Activated effector memory CD4-positive, alpha-beta T cell treated with anti-CD3 and anti-CD28 coated beads, Interleukin-2, amount 50 U/mL, for 16 hours (primary cell): ENCODE measurements at regions not wholly inside any gene's neighbourhood (a gene's known extent, or its start where the extent isn't known, plus 50 kb on each side); places are given as distances from the start of the nearest gene placed in this dataset.

Source experiments
- DNase-seq: peaks from one replicate; pipeline ENCODE4 v3.0.0-alpha.2; 2020

DNA sequence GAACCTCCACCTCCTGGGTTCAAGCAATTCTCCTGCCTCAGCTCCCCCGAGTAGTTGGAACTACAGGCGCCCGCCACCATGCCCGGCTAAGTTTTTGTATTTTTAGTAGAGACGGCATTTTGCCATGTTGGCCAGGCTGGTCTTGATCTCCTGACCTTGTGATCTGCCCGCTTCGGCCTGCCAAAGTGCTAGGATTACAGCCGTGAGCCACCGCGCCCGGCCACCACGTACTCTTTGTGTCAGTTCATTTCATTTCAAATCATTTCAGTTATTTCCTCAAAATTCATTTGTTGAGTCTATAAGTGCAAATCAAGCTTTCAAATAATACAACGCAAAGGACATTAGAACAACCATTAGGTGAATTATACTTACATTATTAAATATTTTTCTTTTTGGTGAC, 943.8 kb downstream of the TYW1 start:
- no peak for DNase-seq

DNA sequence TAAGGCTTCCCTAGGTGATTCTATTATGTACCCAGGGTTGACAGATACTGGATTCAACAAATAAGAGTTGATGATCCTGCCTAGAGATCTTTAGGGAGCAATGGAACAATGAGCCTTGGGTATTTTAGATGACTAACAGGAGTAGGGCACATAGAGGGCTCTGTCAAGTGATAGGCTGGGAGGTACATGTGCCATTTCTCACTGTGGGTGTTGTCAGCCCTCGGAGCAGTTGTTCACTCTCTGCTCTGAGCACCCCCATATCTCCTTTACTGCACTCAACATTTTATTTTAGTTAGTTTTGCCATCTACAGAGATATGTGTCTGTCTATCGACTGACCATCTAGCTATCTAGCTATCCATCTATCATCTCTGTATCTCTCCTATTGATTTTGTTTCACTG, 950.6 kb downstream of the TYW1 start:
- DNase-seq: no peak

DNA sequence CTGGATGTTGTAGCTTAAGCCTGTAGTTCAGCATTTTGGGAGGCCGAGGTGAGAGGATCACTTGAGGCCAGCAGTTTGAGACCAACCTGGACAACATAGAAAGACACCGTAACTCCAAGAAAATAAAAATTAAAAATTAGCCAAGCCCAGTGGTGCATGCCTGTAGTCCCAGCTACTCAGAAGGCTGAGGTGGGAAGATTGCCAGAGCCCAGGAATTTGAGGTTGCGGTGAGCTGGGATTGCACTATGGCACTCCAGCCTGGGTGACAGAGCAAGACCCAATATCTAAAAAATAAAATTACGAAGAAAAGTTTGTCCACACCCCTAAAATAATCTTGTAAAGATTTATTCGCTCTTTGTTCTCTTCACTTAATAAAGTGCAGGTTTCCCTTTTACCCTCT, 951.0 kb downstream of the TYW1 start:
- no peak for DNase-seq

DNA sequence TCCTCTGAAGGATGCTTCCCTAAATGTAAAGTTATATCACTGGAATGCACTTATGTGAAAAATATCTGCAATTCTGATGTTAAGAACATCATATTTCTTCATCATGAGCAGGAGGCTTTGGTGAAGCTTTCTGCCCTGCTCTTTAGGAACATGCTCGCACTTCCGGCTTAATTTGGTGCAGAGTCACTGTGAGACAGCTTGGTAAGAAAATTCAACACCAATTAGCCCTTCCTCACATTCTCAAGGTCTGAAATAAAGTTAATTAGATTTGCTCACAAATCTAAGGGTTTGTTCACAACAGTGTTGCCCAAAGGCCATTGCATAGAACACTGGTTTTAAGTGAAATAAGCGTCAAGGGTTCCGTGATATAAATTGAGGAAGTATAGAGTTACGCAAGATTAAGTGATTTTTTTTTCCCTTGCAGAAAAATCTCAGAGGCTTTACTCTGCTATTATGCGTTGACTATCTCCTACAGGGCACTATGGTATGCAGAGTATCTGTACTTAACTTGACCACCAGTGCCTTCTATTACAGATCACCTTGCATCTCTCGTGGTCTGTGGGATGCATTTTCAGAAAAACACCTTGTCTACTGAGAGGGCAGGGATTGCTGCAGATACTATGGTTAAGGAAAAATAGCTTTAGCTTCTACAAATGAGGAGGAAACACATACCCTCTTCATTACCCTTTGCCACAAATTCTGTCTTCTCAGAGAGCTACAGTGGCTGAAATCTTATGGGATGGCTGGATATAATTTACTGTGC, 953.9 kb downstream of the TYW1 start:
- no peak for DNase-seq

DNA sequence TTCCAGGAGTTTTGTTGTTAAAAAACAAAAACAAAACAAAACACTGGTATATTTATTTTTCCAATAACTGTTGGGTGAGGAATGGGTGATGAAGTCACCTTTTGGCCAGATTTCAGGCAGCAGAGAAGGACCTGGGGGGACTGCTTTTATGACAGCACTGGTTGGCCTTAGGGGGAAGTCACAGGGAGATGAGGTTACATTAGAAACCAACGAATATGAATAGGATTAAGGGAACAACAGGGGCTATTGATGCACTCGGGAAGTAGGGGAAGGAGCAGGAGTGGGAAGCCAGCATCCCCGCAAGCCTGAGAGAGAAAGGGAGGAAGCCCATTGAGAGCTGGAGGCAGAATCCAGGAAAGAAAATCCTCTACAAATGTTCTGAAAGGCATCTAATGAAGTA, 958.4 kb downstream of the TYW1 start:
- DNase-seq: no peak

DNA sequence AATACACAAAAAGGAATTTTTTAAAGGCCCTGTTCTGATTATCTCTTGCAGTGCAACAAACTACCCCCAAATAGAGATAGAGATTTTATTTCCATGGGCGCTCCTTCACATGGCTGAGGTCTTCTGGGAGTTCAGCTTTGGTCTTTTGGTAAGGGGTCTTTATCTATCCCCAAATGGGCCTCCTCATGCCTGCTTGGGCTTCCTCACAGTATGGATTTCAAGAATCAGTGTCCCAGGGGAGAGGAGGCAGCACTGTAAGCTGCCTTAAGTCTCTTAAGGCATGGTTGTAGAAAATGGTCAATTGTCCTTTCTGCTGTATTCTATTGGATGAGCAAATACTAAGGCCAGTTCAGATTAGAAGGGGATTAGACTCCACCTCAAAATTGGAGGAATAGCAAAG, 966.2 kb downstream of the TYW1 start:
- no peak for DNase-seq

DNA sequence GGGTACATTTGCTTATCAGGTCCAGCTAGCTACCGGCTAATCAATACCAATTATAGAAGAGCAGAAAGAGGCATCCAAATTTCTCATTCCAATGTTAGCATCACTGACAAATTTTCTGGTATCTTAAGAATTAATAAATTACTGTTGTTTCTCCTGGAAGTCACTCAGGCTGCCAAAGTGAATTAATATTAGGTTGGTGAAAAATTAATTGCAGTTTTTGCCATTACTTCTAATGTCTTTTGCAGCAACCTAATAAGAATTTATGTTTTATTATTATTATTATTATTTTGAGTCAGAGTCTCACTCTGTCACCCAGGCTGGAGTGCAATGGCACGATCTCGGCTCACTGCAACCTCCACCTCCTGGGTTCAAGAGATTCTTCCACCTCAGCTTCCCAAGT, 979.9 kb downstream of the TYW1 start:
- DNase-seq: no peak

DNA sequence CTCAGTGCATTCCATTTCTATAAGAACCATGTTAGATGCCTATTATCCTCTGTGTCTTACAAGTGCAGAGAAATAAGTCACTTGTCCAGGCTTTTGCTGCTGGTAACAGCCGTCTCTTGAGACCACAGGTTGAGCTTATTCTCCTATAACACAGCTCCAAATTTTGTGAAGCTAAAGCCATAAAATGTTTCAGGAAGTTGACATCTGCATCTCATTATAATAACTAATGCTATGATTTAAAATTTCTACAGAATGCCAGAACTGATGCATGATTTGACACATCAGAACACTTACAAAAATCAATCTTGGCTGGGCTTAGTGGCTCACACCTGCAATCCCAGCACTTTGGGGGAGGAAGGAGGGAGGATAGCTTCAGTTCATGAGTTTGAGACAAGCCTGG, 986.9 kb downstream of the TYW1 start:
- no peak for DNase-seq

DNA sequence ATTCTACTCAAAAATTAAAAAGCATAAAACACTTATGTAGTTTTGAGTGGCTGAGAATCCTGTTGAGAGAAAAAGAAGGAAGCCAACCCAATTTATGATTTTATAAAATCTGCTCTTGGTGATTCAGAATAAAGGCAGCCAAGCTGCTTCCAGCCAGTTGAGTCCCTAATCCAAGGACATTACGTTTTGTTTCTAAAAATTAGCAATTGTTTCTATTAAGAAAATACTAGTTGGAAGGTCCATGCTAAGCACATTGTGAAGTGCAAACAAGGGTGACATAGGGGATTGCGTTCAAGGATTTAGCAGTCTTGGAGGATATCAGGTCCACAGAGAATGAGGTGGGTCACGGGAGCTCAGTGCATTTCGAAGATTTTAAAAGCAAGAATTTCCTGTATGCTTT, 987.7 kb downstream of the TYW1 start:
- DNase-seq: no peak

DNA sequence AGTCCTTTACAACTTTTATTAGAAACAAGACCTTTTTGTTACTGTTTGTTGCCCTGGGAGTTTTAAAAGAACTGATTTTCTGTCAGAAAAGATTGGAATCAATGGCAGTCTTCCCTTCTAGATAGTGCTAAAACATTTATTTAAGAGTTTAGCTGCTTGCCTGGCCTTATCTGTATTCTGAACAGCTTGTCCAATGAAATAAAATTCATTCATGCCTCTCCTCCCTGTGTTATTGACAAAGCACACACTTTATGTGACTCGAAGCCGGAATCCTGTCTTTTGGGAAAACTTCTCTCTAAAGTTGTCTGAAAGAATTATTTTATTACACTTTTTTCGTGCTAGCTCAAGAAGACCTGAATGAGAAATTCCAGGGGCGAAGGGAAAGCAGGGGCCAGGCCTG, 992.5 kb downstream of the TYW1 start:
- no peak for DNase-seq

DNA sequence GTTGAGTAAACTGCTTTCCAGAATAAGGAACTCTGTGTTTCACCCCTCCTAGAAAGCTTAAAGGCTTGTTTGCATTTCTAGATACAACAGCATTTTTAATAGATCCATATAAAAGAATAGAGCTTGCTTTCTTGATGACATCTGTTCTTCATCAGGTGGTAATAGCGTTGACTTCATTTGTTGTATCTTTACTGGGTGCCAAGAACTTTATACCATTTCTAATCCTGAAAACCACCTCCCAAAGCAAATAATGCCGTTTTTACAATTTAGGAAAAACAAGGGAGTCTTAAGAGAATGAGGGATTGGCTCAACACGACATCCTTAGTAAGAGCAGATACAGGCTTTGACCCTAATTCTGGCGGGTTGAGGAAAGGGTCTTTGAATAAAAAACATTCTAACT, 993.4 kb downstream of the TYW1 start:
- DNase-seq: no peak

DNA sequence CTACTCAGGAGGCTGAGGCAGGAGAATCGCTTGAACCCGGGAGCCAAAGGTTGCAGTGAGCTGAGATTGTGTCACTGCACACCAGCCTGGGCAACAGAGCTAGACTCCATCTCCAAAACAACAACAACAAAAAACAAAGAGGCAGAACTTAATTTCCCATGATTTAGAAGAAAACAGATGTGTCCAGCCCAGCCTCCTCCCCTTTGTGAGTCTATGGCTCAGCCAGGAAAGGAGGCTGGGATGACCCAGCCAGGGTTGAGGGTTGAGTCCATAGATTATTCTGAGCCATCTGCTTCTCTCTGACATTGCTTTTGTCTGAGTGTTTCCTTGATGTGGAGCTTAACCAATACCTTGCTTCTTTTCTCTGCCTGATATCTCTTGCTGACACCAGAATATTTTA, 994.1 kb downstream of the TYW1 start:
- no peak for DNase-seq

DNA sequence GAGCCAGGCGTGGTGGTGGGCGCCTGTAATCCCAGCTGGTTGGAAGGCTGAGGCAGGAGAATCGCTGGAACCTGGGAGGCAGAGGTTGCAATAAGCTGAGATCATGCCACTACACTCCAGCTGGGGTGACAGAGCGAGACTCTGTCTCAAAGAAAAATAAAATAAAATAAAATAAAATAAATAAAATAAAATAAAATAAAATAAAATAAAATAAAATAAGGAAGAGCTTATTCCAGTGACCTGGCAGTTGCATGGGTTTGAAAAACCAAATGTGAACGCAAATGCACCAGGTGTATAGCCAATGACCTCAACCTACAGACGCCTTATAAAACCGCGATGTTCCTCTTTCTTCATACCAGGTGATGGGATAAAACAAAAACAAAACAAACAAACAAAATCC, 995.7 kb downstream of the TYW1 start:
- no peak for DNase-seq

DNA sequence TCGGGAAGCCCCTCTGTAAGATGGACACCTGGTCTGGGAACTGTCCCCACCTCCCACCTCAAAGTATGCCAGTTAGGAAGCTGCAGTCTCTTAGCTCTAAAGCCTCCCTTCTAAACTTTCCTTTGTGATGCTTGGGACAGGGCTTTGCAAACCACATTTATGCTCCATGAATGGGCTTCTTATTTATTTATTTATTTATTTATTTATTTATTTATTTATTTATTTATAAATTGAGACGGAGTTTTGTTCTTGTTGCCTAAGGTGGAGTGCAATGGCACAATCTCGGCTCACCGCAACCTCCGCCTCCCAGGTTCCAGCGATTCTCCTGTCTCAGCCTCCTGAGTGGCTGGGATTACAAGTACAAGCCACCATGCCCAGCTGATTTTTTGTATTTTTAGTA, 1009.4 kb downstream of the TYW1 start:
- DNase-seq: no peak

DNA sequence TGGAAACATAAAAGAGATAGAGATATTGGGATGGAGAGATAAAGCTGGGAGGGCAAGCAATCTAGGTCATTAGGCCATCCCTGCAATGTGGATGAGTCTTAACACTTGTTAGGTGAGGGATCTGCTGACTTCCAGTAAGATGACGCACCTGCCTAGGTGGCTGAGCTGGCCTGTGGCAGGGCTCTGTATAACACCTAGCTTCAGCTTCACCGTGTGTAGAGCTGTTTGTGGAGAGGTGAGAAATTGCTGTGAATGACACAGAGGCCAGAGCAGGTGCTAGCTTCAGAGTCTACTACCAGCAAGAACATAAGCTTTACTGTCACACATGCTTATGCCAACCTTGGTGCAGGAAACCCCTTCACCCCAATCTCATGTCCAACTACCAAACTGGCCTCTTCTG, 1010.0 kb downstream of the TYW1 start:
- DNase-seq: no peak

DNA sequence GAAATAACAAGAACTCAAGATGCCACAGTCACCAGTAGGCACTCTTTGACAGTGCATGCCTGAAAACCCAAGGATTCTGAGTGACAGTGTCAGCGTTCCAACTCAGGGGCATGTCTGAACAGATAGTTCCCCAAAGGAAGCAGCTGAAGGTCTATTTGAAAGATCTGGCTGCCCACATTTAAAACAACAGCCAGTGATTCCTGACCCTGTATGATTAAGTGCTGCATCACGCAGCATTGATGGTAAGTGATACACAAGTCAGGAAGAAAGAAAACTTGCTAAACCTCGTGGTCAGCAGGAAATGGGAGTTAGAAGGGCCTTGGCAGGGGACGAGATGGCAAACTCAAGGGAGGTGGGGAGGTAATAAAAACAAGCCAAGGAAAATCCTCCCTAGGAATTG, 1013.1 kb downstream of the TYW1 start:
- no peak for DNase-seq

DNA sequence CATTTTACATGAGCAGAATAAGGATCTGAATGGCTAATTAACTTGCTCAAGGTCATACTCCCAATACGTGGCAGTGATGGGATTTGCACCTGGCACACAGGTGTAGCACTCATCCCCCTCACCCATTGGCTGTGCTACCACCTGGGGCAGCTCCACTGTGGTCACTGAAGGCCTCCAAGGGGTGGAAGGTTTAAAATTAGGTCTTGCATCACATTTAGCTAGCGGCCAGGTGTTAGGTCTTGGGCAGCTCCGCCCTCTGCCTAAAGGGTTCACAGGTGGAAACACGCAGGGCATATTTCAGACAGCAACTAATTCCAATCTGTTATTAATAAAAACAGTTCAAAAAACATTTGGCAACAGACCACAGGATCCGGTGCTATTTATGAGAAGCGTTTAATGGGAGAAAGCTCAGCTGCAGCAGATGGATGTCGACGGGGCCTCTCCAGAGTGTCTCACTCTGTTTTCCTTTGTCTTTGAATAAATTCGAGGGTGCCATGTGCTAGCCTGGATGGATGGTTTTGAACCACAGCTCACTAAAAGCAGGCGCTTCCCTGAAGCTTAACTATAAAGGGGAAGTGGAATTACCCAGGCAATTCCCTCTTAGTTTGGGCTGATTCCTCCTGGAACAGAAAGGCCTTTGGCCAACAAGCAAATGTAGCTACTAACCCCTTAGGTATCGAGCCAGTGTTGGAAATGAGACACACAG, 1017.6 kb downstream of the TYW1 start:
- no peak for DNase-seq

DNA sequence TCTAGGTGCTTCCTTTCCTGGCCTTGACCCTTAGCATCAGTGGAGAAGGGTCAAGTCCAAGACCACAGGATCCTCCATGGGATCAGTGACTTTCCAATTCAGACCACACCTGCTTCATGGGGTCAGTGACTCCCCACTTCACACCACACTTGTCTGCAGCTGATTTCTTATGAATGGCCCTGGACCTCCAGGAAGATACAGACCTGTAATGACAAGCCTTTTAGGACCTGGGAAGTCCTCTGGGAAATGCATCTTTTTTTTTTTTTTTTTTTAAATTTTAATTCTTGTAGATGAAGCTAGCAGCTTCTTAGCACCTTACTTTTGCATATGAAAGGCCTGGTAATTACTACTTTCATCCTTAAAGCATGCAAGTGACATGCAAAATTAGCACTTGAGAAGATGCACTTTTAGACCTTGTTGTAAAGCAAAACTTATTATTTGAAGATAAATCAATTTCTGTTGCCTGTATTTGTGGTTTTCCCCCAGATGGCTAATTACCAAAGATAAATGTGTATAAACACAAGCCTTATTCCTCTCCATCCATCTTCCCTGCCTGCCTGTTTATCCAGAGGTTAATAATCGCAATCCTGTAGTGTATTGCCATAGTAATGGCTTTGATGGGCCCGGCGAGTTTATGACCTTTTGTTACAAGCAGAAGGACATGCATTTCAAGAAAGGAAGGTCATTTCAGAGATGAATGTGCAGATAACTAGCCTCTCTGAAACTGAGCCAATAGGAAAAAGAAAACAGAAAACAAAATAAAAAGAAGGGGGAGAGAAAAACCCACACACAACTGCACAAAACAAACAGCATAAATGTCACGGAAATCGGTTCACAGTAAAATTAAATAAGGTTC, 1018.7 kb downstream of the TYW1 start:
- DNase-seq: no peak

DNA sequence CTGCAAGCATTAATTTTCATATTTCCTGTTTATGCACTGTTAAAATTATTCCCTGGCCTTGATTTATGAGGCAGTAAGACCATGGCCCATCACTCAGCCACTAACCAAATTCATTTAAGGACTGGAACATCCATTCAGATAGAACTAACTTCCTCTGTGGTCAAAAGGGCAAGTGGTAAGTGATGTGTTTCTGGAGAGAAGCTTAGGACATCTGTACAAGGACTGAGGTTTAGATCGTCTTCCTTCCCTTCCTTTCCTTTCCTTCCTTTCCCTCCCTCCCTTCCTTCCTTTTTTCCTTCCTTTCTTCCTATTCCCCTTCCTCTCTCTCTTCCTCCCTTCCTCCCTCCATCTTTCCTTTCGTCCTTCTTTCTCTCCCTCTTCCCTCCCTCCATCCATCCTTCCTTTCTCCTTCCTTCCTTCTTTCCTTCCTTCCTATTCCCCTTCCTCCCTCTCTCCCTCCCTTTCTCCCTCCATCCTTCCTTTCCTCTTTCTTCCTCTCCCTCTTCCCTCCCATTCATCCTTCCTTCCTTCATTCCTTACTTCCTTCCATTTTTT, 1019.4 kb downstream of the TYW1 start:
- DNase-seq: no peak

DNA sequence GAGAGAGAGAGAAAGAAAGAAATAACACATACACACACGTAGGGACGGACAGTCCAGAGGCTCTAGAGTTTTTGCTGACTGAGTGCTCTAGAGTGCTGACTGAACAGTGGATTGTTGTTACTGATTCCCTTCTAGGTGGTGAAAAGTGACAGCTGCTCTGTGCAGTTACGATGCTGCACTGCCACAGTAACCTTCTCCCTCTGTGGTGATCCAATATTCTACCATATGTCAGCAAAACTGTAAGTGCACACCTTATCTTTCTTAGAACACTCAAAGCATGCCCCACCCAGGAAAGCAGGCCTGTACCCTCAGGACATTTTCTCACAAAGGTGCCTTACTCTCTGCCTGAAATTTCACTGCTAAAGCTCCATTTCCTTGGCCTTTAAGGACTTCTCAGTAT, 1023.5 kb downstream of the TYW1 start:
- no peak for DNase-seq

DNA sequence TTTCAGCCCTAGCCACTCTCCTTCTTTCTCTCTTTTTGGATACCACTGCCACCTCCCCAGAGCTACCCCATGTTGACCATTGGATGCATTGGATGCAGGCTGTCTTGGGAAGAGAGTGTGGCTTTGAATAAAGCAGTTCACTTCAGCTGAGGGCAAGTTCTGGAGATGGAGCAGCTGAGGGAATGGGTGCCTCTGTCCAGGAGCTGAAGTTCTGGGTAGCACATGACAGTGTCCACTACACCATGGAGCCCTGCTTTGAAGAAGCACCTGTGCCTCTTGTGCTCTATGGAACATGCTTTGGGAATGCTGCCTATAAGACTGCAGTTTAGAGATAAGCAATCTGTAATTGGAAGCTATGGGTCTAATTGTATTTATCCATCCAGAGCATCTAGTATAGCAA, 1028.7 kb downstream of the TYW1 start:
- DNase-seq: no peak

DNA sequence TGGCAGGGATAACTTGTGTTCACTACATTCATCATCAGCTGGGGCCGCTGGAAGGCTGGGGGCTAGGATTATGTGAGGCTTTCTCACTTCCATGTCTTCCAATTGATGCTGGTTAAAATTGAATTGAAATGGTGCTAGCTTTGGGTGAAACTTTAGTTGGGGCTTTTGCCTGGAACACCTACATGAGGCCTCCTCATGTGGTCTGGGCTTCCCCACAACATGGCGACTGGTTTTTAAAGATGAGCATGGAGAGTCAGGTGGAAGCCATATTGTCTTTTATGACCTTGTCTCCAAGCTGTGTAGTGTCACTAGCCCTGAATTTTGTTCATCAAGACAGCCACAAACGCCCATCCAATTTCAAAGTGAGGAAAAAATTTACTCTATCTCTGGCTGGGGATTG, 1033.9 kb downstream of the TYW1 start:
- DNase-seq: no peak

DNA sequence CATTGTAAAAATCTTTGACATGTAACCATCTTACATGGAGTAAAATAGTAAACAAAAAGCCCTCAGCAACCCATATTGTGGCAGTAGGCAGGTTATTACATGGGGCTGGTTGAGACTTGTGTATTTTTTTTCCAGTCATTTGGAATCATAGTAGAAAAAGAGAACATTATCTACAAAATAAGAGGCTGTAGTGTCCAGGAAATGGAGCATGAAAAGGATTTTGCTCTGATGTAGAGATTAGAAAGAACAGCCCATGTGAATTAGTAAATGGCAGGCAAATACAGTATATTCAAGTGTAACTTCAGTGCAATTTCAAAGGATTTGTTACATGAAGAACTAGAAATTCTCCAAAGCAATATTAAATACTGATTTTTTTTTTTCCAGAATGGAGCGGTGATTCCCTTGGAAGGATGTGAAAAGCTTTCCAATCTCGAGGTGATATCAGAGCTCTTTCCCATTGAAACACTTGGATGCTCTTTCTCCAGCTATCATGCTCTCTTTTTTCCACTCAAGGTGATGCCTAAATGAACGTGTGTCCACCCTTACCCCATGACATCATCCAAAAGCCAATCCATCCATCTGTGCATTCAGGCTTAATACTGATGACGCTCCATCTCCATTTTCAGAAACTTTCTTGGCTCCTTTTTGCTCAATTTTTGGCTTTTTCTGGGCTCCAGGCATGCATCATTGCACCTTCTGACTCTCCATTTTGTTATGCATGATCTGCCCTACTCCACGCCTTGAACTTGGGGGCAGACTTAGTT, 1034.7 kb downstream of the TYW1 start:
- DNase-seq: no peak
